GM19035 (cell line): ENCODE measurements at regions not wholly inside any gene's neighbourhood (a gene's known extent, or its start where the extent isn't known, plus 50 kb on each side); places are given as distances from the start of the nearest gene placed in this dataset.

ENCODE experiments used
- ATAC-seq: cut with Tn5 transposase; IDR thresholded peaks from one replicate; pipeline ENCODE4 v1.9.1; 2021; ENCODE audit not compliant: unreplicated experiment

- no peak for ATAC-seq
These were observed 148.1 kb upstream of the MPDZ start for GRCh38 chr9:13427587-13427986.

- no peak for ATAC-seq
These were observed 147.1 kb upstream of the MPDZ start for GRCh38 chr9:13426606-13427005.

- no peak for ATAC-seq
These were observed 145.4 kb upstream of the MPDZ start for GRCh38 chr9:13424872-13425271.

GRCh38 chr9:13424204-13424603 lies 144.7 kb upstream of the MPDZ start:
- no peak for ATAC-seq

- ATAC-seq, result no peak
These were observed 134.9 kb upstream of the MPDZ start for GRCh38 chr9:13414349-13414748.

GRCh38 chr9:13412331-13412730 lies 132.8 kb upstream of the MPDZ start:
- no peak for ATAC-seq

- ATAC-seq, result no peak
These were observed 132.3 kb upstream of the MPDZ start for GRCh38 chr9:13411791-13412190.

- no peak for ATAC-seq
These were observed 131.1 kb upstream of the MPDZ start for GRCh38 chr9:13410566-13411031.

- no peak for ATAC-seq
These were observed 118.2 kb upstream of the MPDZ start for GRCh38 chr9:13397661-13398060.

- ATAC-seq, result no peak
These were observed 117.7 kb upstream of the MPDZ start for GRCh38 chr9:13397220-13397619.

GRCh38 chr9:13396418-13396817 lies 116.9 kb upstream of the MPDZ start:
- ATAC-seq, result no peak

GRCh38 chr9:13395156-13395555 lies 115.7 kb upstream of the MPDZ start:
- ATAC-seq, result no peak

- no peak for ATAC-seq
These were observed 108.7 kb upstream of the MPDZ start for GRCh38 chr9:13388157-13388556.

- ATAC-seq, result no peak
These were observed 108.2 kb upstream of the MPDZ start for GRCh38 chr9:13387734-13388067.

GRCh38 chr9:13386935-13387733 lies 107.6 kb upstream of the MPDZ start:
- no peak for ATAC-seq

GRCh38 chr9:13386316-13386715 lies 106.8 kb upstream of the MPDZ start:
- no peak for ATAC-seq

GRCh38 chr9:13383855-13384254 lies 104.4 kb upstream of the MPDZ start:
- no peak for ATAC-seq

- no peak for ATAC-seq
These were observed 103.7 kb upstream of the MPDZ start for GRCh38 chr9:13383216-13383615.

- no peak for ATAC-seq
These were observed 103.1 kb upstream of the MPDZ start for GRCh38 chr9:13382595-13382994.

GRCh38 chr9:13380903-13381302 lies 101.4 kb upstream of the MPDZ start:
- no peak for ATAC-seq

GRCh38 chr9:13378154-13378553 lies 98.7 kb upstream of the MPDZ start:
- ATAC-seq, result no peak

GRCh38 chr9:13377171-13377925 lies 97.9 kb upstream of the MPDZ start:
- ATAC-seq, result no peak
